GM23248 (cell line): ENCODE measurements at regions not wholly inside any gene's neighbourhood (a gene's known extent, or its start where the extent isn't known, plus 50 kb on each side); places are given as distances from the start of the nearest gene placed in this dataset.

ENCODE experiments used
- EZH2 ChIP-seq: fragments of 200-600 bp; sonication (generic); IDR thresholded peaks from 2 replicates; pipeline ENCODE4 v1.6.1; 2018; ENCODE audit warnings: antibody characterized with exemption, mild to moderate bottlenecking; ENCODE audit not compliant: insufficient read depth, poor library complexity, severe bottlenecking
- EZH2phosphoT487 ChIP-seq: fragments of 200-600 bp; sonication (generic); IDR thresholded peaks from 2 replicates; pipeline ENCODE4 v1.6.1; 2018; ENCODE audit warnings: antibody characterized with exemption, moderate library complexity, mild to moderate bottlenecking, low read depth; ENCODE audit not compliant: insufficient read depth

- TF ChIP-seq EZH2 (no peak), EZH2phosphoT487 (no peak)
Observed at GRCh38 chrX:74107666-74108065, 196.3 kb upstream of the ZCCHC13 start.
